AG20443 (cell line): ENCODE measurements at regions not wholly inside any gene's neighbourhood (a gene's known extent, or its start where the extent isn't known, plus 50 kb on each side); places are given as distances from the start of the nearest gene placed in this dataset.

Source experiments
- DNase-seq: peaks from one replicate; pipeline ENCODE4 v3.0.0; 2012; ENCODE audit warnings: low spot score, mixed read lengths

- DNase-seq: no peak
Observed at GRCh38 chr3:24937228-24937627, 442.6 kb upstream of the THRB start.

- no peak for DNase-seq
Observed at GRCh38 chr3:24937780-24938179, 443.1 kb upstream of the THRB start.

- no peak for DNase-seq
Observed at GRCh38 chr3:24943961-24944360, 449.3 kb upstream of the THRB start.

GRCh38 chr3:24944805-24945520 is 450.3 kb upstream of the THRB start:
- DNase-seq: no peak

GRCh38 chr3:24945563-24945962 is 450.9 kb upstream of the THRB start:
- no peak for DNase-seq

- no peak for DNase-seq
Observed at GRCh38 chr3:24947103-24947502, 452.5 kb upstream of the THRB start.

GRCh38 chr3:24951180-24951579 is 456.5 kb upstream of the THRB start:
- no peak for DNase-seq

GRCh38 chr3:24952388-24952787 is 457.7 kb upstream of the THRB start:
- no peak for DNase-seq

- DNase-seq: no peak
Observed at GRCh38 chr3:24953060-24953771, 458.6 kb upstream of the THRB start.

GRCh38 chr3:24956613-24957012 is 462.0 kb upstream of the THRB start:
- DNase-seq: no peak

- DNase-seq: no peak
Observed at GRCh38 chr3:24958271-24958670, 463.6 kb upstream of the THRB start.

GRCh38 chr3:24958910-24959447 is 464.3 kb upstream of the THRB start:
- no peak for DNase-seq

- DNase-seq: no peak
Observed at GRCh38 chr3:24963762-24964625, 464.1 kb upstream of the RARB start.

- no peak for DNase-seq
Observed at GRCh38 chr3:24965706-24966385, 462.2 kb upstream of the RARB start.

GRCh38 chr3:24968036-24968435 is 460.0 kb upstream of the RARB start:
- no peak for DNase-seq

- no peak for DNase-seq
Observed at GRCh38 chr3:24972491-24972890, 455.6 kb upstream of the RARB start.

GRCh38 chr3:24981309-24981708 is 446.8 kb upstream of the RARB start:
- no peak for DNase-seq

GRCh38 chr3:24981924-24982323 is 446.1 kb upstream of the RARB start:
- no peak for DNase-seq

- no peak for DNase-seq
Observed at GRCh38 chr3:24985668-24986067, 442.4 kb upstream of the RARB start.

GRCh38 chr3:24986612-24987011 is 441.5 kb upstream of the RARB start:
- DNase-seq: no peak

- DNase-seq: no peak
Observed at GRCh38 chr3:24999357-24999756, 428.7 kb upstream of the RARB start.
